ENCODE measurements at regions not wholly inside any gene's neighbourhood (a gene's known extent, or its start where the extent isn't known, plus 50 kb on each side); places are given as distances from the start of the nearest gene placed in this dataset.
"Not testable (repeated sequence)": the region's sequence is repeated elsewhere in the genome, so short reads cannot be mapped to it uniquely, and the experiment has no call there.

- not testable (repeated sequence) for DNase-seq (ENCODE audit: low read depth)
These were observed 63.5 kb upstream of the LRPAP1 start for GRCh38 chr4:3595627-3596291.

DNA sequence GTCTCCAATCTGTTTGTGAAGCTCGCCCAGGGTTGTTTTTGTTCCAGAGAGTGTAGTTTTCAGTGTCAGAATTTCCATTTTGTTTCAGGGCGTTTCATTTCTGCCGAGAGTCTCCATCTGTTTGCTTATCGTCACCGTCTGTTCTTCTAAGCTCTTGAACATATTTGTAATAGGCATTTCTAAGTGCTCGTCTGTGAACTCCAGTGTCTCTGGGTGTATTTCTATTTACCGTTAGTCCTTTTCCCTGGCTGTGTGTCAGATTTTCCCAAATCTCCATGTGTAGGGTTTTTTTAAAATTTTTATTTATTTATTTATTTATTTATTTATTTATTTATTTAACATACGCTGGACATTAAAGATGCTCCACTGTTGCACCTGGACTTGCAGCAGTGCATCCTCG, 62.5 kb upstream of the LRPAP1 start:
- not testable (repeated sequence) for DNase-seq (ENCODE audit: low read depth)

- not testable (repeated sequence) for DNase-seq (ENCODE audit: low read depth)
These were observed 58.0 kb upstream of the LRPAP1 start for GRCh38 chr4:3589946-3590924.

- not testable (repeated sequence) for DNase-seq (ENCODE audit: low read depth)
These were observed 57.2 kb upstream of the LRPAP1 start for GRCh38 chr4:3589379-3589778.

DNA sequence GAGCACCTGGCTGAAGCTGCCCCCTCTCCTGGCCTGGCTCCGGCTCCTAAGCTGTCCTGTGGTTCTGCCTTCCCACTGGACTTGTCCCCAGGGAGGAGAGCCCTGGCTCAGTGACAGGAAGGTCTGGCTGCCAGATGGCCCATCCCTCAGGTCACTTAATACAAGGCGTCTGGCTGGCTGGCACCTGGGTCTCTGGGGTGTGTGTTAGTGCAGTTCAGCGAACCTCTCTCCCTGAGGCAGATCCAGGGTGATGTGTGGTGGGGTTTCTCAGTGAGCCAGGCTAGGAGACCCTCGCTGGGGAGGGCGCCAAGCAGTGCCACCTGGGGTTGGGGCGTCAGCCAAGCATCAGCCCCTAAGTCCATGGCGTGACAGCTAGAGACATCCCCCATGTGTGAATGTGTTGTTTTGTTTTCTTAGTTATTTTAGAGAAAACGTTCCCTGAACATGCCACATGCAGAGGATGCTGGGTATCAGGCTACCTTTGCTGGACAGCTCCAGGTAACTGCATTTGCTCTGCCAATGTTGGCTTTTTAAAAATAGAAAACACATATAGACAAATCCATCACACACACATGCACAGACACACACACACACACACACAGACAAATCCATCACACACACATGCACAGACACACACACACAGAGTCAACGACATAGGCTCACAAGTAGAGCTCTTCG, 56.4 kb upstream of the LRPAP1 start:
- not testable (repeated sequence) for DNase-seq (ENCODE audit: low read depth)

- not testable (repeated sequence) for DNase-seq (ENCODE audit: low read depth)
These were observed 54.4 kb upstream of the LRPAP1 start for GRCh38 chr4:3586596-3586995.

GRCh38 chr4:3585567-3585966, 53.3 kb upstream of the LRPAP1 start:
- DNase-seq (ENCODE audit: low read depth), result not testable (repeated sequence)

GRCh38 chr4:3582091-3582475, 49.9 kb upstream of the LRPAP1 start:
- DNase-seq (ENCODE audit: low read depth), result no peak

All from RPMI7951 (cell line).